ENCODE measurements at regions not wholly inside any gene's neighbourhood (a gene's known extent, or its start where the extent isn't known, plus 50 kb on each side); places are given as distances from the start of the nearest gene placed in this dataset.

DNA sequence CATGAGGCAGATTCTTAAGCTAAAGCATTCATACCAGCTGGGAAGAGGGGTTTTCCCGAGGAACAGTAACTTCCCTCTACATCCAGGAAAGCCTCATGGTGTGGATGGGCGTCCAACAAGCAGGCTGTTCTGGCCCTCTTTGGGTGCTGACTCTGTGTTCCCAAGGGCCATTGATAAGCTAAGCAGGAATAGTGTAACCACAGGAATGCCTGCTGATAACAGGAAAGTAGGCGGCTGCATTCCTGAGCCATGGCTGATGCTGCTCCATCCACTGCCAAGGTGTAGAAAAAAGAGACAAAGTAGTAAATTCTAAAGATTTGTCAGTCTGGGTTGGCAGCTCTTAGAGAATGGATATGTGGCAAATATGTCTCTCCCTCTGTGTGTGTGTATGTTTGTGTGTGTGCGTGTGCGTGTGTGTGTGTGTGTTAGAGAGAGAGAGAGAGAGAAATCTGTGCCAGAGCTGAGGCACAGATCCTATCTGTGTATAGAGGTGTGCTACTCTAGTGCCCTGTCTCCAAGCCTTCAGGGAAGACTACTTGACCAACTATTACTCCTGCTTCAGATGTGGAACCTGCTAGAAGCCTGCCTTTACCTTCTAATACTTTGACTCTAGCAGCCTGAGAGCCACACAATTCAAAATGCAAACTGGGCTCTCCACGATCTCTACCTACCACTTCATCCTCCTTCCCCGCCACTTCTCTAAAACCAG, 353.1 kb upstream of the NR3C2 start:
- ChIA-PET CTCF (interaction anchor here (0.8 kb wide), 1 partner anchor 11 kb away, joined by 3 read pairs; no protein-coding TSS in a partner anchor), POLR2A (no interaction called here)
- TF ChIP-seq NRF1 (IDR thresholded peaks at IDR 0.05; ENCODE audit: low read depth, low read length): no peak
- no peak for TF ChIP-seq TEAD4 (IDR thresholded peaks at IDR 0.05; ENCODE audit: borderline replicate concordance, insufficient read depth)

GRCh38 chr4:148793221-148793620, 351.0 kb upstream of the NR3C2 start:
- H3K36me3 ChIP-seq (replicated peaks in 1 of 2; ENCODE audit: control insufficient read depth in 1 of 2, insufficient read depth in 2 of 2, low read length in 1 of 2): no peaks in the 10 kb centered on the region
- no peak overlapping the region for H3K27ac ChIP-seq (ENCODE audit: low read depth in 2 of 2, low read length in 1 of 2)
- no peak overlapping the region for H2AFZ ChIP-seq (ENCODE audit: low read depth)
- WGBS (ENCODE audit: low lambda C conversion rate): 6% methylated on average over 2 of the region's 2 CpGs
- H3K4me2 ChIP-seq: no peak overlapping the region
- no peak overlapping the region for H3K9ac ChIP-seq
- no peaks in the 10 kb centered on the region for H4K20me1 ChIP-seq (ENCODE audit: insufficient read depth)
- H3K4me3 ChIP-seq (ENCODE audit: low read depth in 2 of 2, low read length in 1 of 2): no peak overlapping the region
- H3K27me3 ChIP-seq (ENCODE audit: insufficient read depth): no peaks in the 10 kb centered on the region
- H3F3A ChIP-seq (replicated peaks; ENCODE audit: insufficient read depth): no peaks in the 10 kb centered on the region
- no peaks in the 10 kb centered on the region for H3K9me3 ChIP-seq
- H3K79me2 ChIP-seq (ENCODE audit: insufficient read depth): no peaks in the 10 kb centered on the region
- ChIA-PET POLR2A (no interaction called here), CTCF (interaction anchor here (0.7 kb wide), 1 partner anchor 8 kb away, joined by 3 read pairs; no protein-coding TSS in a partner anchor)
- no peak for DNase-seq
- TF ChIP-seq NFIC (IDR thresholded peaks at IDR 0.05; ENCODE audit: borderline replicate concordance) (no peak), MEF2A (IDR thresholded peaks at IDR 0.05; ENCODE audit: borderline replicate concordance, low read depth) (no peak), TAF1 (IDR thresholded peaks at IDR 0.05; ENCODE audit: borderline replicate concordance, low read depth, low read length) (no peak)
- TF ChIP-seq, protein P1, sequence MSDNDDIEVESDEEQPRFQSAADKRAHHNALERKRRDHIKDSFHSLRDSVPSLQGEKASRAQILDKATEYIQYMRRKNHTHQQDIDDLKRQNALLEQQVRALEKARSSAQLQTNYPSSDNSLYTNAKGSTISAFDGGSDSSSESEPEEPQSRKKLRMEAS (IDR thresholded peaks at IDR 0.05; ENCODE audit: low read depth): no peak
- no peaks in the 10 kb centered on the region for H3K4me1 ChIP-seq (ENCODE audit: control insufficient read depth in 1 of 2, insufficient read depth in 2 of 2, low read depth in 1 of 2, low read length in 1 of 2)
- no peaks in the 10 kb centered on the region for H3K9me2 ChIP-seq

More for the DNA sequence above, 353.1 kb upstream of the NR3C2 start:
- H3K79me2 ChIP-seq (ENCODE audit: insufficient read depth): no peaks in the 10 kb centered on the region
- no peak overlapping the region for H3K9ac ChIP-seq
- H3K27ac ChIP-seq (ENCODE audit: low read depth in 2 of 2, low read length in 1 of 2): no peak overlapping the region
- no peaks in the 10 kb centered on the region for H3K9me3 ChIP-seq
- no peaks in the 10 kb centered on the region for H3K36me3 ChIP-seq (replicated peaks in 1 of 2; ENCODE audit: control insufficient read depth in 1 of 2, insufficient read depth in 2 of 2, low read length in 1 of 2)
- no peak for DNase-seq
- 5% methylated on average over 6 of the region's 7 CpGs for WGBS (ENCODE audit: low lambda C conversion rate)
- H3K27me3 ChIP-seq (ENCODE audit: insufficient read depth): no peaks in the 10 kb centered on the region
- no peak overlapping the region for H2AFZ ChIP-seq (ENCODE audit: low read depth)
- H3K9me2 ChIP-seq: no peaks in the 10 kb centered on the region
- H3F3A ChIP-seq (replicated peaks; ENCODE audit: insufficient read depth): no peaks in the 10 kb centered on the region
- H4K20me1 ChIP-seq (ENCODE audit: insufficient read depth): no peaks in the 10 kb centered on the region
- no peak overlapping the region for H3K4me3 ChIP-seq (ENCODE audit: low read depth in 2 of 2, low read length in 1 of 2)
- H3K4me1 ChIP-seq (ENCODE audit: control insufficient read depth in 1 of 2, insufficient read depth in 2 of 2, low read depth in 1 of 2, low read length in 1 of 2): no peaks in the 10 kb centered on the region
- H3K4me2 ChIP-seq: no peak overlapping the region

DNA sequence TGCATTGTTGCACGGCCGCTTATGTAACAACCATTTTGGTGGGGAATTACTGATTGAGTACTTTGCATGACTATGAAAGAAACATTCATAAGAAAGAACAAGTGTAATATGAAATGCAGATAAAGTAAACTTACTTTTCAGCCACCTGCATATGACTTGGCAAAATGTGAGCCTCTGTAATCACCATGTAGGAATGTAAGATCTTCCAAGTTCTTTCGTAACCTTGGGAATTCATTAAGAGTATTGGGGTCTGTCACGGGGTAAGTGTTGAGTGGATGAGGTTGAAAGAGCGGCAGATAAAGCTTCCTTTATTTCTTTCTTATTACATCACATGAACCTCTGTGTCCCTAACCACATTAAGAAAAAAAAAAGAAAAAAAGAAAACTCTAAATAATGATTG, 348.5 kb upstream of the NR3C2 start:
- Histone ChIP-seq H4K20me1 (ENCODE audit: insufficient read depth) (no peaks in the 10 kb centered on the region), H3K79me2 (ENCODE audit: insufficient read depth) (no peaks in the 10 kb centered on the region), H3K36me3 (replicated peaks in 1 of 2; ENCODE audit: control insufficient read depth in 1 of 2, insufficient read depth in 2 of 2, low read length in 1 of 2) (no peaks in the 10 kb centered on the region), H3K27me3 (ENCODE audit: insufficient read depth) (no peaks in the 10 kb centered on the region), H3K9ac (no peak overlapping the region), H3F3A (replicated peaks; ENCODE audit: insufficient read depth) (no peaks in the 10 kb centered on the region), H3K9me2 (no peaks in the 10 kb centered on the region), H3K4me1 (ENCODE audit: control insufficient read depth in 1 of 2, insufficient read depth in 2 of 2, low read depth in 1 of 2, low read length in 1 of 2) (no peaks in the 10 kb centered on the region), H2AFZ (ENCODE audit: low read depth) (no peak overlapping the region), H3K4me2 (no peak overlapping the region), H3K27ac (ENCODE audit: low read depth in 2 of 2, low read length in 1 of 2) (no peak overlapping the region), H3K9me3 (no peaks in the 10 kb centered on the region), H3K4me3 (ENCODE audit: low read depth in 2 of 2, low read length in 1 of 2) (no peak overlapping the region)
- TF ChIP-seq FOXM1 (IDR thresholded peaks at IDR 0.05; ENCODE audit: low read depth) (no peak), NFIC (IDR thresholded peaks at IDR 0.05; ENCODE audit: borderline replicate concordance) (no peak), MXI1 (IDR thresholded peaks at IDR 0.05; ENCODE audit: low read depth, low read length) (no peak), RAD21 (IDR thresholded peaks at IDR 0.05; ENCODE audit: low read length) (no peak), GABPA (IDR thresholded peaks at IDR 0.05; ENCODE audit: low read depth) (no peak), MEF2A (IDR thresholded peaks at IDR 0.05; ENCODE audit: borderline replicate concordance, low read depth) (no peak), CHD2 (IDR thresholded peaks at IDR 0.05; ENCODE audit: low read length, partially characterized antibody) (no peak), GATA2 (CRISPR knock-in tag; IDR thresholded peaks at IDR 0.05) (no peak), PBX3 (IDR thresholded peaks at IDR 0.05) (no peak)
- TF ChIP-seq, protein P2, sequence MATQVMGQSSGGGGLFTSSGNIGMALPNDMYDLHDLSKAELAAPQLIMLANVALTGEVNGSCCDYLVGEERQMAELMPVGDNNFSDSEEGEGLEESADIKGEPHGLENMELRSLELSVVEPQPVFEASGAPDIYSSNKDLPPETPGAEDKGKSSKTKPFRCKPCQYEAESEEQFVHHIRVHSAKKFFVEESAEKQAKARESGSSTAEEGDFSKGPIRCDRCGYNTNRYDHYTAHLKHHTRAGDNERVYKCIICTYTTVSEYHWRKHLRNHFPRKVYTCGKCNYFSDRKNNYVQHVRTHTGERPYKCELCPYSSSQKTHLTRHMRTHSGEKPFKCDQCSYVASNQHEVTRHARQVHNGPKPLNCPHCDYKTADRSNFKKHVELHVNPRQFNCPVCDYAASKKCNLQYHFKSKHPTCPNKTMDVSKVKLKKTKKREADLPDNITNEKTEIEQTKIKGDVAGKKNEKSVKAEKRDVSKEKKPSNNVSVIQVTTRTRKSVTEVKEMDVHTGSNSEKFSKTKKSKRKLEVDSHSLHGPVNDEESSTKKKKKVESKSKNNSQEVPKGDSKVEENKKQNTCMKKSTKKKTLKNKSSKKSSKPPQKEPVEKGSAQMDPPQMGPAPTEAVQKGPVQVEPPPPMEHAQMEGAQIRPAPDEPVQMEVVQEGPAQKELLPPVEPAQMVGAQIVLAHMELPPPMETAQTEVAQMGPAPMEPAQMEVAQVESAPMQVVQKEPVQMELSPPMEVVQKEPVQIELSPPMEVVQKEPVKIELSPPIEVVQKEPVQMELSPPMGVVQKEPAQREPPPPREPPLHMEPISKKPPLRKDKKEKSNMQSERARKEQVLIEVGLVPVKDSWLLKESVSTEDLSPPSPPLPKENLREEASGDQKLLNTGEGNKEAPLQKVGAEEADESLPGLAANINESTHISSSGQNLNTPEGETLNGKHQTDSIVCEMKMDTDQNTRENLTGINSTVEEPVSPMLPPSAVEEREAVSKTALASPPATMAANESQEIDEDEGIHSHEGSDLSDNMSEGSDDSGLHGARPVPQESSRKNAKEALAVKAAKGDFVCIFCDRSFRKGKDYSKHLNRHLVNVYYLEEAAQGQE (IDR thresholded peaks at IDR 0.05; ENCODE audit: low read depth, low read length): no peak
- TF ChIP-seq, protein P3, sequence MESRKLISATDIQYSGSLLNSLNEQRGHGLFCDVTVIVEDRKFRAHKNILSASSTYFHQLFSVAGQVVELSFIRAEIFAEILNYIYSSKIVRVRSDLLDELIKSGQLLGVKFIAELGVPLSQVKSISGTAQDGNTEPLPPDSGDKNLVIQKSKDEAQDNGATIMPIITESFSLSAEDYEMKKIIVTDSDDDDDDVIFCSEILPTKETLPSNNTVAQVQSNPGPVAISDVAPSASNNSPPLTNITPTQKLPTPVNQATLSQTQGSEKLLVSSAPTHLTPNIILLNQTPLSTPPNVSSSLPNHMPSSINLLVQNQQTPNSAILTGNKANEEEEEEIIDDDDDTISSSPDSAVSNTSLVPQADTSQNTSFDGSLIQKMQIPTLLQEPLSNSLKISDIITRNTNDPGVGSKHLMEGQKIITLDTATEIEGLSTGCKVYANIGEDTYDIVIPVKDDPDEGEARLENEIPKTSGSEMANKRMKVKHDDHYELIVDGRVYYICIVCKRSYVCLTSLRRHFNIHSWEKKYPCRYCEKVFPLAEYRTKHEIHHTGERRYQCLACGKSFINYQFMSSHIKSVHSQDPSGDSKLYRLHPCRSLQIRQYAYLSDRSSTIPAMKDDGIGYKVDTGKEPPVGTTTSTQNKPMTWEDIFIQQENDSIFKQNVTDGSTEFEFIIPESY (IDR thresholded peaks at IDR 0.05; ENCODE audit: borderline replicate concordance, low read depth): no peak
- WGBS (ENCODE audit: low lambda C conversion rate): 20% methylated on average over 5 of the region's 5 CpGs
- no peak for DNase-seq
- ChIA-PET POLR2A (no interaction called here), CTCF (no interaction called here)

Data from SK-N-SH (cell line).